HG03571 (cell line): ENCODE measurements at regions not wholly inside any gene's neighbourhood (a gene's known extent, or its start where the extent isn't known, plus 50 kb on each side); places are given as distances from the start of the nearest gene placed in this dataset.
"Not testable (repeated sequence)": the region's sequence is repeated elsewhere in the genome, so short reads cannot be mapped to it uniquely, and the experiment has no call there.

Source experiments
- ATAC-seq: cut with Tn5 transposase; IDR thresholded peaks from one replicate; pipeline ENCODE4 v1.9.1; 2021; ENCODE audit not compliant: unreplicated experiment

DNA sequence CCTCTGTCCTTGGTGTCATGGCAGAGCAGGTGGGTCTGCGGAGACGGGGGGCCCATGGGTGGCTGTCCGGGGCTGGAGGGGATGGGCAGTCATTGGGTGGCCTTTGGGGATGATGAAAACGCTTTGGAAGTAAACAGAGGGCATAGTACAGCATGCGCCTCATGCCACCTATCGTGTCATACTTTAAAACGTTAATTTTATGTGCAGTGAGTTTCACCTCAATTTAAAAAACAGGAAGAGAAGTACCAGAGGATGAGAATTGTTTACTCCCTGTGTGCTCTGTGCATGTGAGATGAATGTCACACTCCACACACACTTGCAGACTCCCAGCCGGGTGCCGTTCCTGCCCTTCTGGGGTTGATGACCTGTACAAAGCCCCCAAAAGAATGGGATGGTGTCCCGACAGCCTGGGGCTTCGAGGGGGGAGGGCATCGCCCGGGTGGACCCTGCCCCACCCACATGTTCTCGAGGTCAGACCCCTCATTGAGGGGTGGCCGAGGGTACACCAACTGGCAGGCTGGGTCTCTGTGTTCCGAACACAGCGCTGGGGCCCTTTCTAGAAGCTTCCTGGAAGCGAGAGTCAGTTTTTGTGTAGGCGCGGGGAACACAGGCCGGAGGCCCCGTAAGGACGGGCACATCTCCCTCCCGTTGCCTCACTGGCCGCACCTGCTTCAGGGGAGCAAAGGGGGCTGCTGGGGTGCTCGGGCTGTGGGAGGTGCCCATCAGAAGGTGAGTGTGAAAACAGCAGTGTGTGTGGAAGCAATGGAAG lies 153.2 kb downstream of the LAT start:
- ATAC-seq: not testable (repeated sequence)

DNA sequence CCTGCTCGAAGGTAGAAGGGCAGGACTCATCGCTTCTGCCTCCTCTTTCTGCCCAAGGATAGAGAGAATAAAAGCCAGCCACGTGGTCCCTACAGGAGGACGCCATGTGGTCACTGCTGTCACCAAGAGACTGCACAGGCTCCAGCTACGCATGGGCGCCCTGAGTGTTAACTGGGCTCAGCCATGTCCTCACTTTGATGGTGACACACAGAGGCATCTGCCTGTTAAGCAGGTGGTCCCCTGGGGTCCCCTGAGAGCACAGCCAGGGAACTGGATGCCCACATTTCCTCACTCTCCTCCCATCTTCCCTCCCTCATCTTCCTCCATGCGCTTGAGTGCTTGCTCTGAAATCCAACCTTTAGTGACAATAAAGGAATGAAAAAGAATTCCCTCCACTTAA lies 152.6 kb downstream of the LAT start:
- ATAC-seq: not testable (repeated sequence)

DNA sequence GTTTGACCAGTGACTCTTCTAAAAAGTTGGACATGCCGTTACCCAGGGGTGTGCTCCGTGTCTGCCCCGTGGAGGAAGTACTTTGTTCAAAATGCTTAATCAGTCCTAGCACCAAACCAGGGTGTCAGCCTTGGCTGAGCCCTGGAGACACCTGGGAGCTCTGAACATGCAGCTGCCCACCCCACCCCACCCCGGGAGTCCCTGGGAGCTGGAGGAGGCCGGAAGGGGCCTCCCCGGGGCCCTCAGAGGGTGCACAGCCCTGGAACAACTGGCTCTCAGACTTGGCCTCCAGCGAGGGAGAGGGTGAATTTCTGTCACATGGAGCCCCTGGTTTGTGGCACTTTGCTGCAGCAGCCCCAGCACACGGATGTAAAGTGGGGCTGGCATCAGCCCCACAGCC lies 152.1 kb downstream of the LAT start:
- not testable (repeated sequence) for ATAC-seq

DNA sequence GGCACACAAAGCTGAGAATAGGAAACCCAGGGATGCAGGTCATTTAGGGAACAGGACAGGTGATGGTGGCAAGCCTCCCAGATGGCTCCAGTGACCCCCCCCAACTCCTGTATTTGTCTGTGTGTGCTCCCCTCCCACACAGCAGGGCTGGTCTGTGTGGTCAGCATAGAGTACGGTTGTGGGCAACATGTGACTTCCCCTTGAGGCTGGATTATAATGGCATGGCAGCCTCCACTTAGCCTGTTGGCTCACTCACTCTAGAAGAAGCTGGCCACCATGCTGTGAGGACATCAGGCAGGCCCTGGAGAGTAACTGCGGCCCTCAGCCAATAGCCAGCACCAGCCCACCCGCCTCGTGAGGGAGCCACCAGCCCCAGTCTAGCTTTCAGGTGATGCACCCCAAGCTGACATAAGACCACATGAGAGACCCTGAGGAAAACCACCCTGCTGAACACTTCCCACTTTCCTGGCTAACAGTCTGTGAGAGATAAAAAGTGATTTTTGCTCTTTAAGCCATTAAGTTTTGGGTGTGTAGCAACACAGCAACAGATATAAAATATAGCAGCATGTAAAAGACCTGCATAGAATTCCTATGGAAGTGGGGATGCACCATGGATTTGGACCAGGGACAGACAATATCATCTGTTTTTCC lies 151.3 kb downstream of the LAT start:
- ATAC-seq: not testable (repeated sequence)

DNA sequence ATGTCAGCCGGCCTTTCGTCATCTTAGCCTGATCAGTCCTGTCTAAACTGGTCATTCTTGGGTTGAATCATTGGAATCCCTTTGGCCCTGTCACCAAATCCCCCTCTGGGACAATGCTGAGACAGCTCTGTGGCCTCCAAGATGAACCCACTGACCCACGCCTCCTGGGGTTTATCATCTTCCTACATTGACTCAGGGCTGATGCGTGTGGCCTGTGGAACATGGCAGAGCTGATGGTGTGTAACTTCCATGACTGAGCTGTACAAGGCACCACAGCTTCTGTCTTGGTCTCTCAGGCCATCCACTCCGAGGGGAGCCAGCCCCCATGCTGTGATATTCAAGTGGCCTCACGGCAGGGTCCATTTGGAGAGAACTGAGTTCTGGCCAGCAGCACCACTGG lies 150.2 kb downstream of the LAT start:
- not testable (repeated sequence) for ATAC-seq

DNA sequence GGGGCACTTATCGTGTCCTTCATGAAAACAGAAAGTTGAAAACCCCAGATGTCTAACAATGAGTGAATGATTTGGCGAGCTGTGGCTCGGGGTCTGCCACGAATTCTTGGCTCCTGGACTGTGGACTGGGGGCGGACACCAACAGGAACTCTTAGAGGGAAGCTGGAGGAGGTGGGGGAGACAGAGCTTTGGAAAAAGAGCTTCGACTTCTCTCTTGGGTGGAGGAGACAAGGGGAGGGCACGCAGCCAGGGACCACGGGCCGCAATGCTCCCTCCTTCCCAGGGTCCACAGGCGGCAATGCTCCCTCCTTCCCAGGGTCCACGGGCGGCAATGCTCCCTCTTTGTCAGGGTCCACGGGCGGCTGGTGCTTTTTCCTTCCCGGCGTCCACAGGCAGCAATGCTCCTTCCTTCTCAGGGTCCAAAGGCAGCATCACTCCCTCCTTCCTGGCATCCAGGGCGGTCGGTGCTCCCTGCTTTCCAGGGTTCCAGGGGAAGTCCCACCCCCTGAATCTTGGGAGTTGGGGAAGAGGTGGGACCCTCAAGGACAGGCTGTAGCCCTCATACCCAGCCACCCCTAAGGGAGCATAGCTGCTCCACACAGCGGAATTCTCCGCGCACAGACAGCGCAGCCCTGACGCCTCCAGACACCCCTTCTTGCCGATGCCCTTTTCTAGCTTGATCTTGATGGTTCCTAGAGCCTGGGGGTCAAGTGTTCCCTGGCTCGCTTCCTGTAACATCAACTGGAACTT lies 149.0 kb downstream of the LAT start:
- ATAC-seq: not testable (repeated sequence)

DNA sequence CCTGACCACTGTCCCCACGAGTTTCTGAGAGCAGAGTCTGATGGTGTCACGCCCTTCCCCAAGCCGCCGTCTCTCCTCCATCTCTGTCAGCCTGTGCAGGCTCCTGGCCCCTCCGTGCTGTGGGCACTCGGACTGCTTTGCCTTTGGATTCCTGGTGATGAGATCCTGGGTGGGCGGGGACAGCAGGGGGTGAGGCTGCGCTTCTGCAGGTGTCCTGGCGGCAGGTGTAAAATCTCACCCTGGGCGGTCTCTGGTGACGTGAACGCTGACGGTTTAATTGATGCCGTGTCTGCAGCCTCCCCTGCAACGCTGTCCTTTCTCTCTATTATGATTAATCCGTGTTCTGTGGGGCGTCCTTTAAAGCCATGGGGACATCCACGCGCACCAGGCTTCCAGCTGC lies 148.0 kb downstream of the LAT start:
- not testable (repeated sequence) for ATAC-seq

DNA sequence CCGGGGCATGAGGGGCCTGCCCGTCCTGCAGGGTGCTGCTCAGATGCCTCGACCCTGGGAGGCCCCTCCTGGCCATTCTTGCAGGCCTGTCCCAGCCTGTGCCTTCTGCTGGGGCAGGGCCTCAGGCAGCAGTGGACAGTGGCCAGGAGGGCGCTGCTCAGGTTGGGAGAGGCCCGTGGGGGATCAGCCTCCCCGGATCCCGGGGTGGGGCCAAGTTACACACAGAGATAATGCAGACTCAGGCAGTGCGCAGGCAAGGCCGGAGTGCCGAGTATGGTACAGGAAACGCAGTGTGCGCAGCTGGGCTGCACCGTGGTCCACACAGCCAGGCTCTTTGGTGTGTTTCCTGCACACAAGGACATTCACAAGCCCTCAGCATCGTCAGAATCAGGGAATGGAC lies 147.6 kb downstream of the LAT start:
- not testable (repeated sequence) for ATAC-seq

DNA sequence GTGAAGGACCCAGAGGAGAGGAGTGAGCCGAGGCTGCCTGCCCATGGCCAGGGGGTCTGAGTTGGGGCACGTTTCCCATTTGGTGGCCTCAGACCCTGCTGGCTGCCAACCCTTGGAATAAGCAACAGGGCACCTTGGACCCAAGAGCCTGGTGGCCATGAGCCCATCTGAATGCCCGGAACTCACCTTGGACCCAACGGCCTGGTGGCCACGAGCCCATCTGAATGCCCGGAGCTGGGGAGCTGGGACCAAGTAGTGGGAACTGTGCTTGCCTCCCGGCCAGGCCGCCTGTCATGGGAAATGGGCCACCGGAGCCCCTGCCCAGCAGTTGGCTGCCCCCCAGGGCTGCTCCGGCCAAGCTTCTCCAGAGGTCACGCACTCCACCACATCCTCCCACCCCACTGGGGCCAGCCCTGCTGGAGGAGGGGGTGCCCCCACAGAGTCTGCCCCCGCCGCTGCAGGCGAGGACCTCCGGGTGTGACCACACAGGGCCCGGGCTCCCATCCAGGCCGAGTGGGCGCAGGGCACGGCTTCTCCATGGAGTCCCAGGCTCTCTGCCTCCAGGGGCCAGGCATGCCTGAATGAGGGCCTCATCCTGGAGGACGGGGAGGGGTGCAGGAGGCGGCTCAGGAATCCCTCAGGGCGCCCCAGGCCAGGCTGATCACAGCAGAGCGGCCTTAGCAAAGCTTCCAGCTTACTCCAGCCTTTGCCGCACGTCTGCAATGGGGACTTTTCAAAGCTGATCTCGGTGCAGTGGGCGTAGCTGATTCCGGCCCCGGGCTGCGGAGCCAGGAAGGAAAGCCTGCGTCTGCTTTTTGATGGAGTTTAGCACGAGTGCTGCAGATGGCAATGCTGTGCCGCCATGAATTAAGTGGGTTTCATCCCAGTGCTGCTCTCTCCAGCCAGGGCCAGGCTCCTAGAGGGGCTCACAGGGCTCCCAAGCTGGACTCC lies 146.3 kb downstream of the LAT start:
- ATAC-seq: not testable (repeated sequence)

DNA sequence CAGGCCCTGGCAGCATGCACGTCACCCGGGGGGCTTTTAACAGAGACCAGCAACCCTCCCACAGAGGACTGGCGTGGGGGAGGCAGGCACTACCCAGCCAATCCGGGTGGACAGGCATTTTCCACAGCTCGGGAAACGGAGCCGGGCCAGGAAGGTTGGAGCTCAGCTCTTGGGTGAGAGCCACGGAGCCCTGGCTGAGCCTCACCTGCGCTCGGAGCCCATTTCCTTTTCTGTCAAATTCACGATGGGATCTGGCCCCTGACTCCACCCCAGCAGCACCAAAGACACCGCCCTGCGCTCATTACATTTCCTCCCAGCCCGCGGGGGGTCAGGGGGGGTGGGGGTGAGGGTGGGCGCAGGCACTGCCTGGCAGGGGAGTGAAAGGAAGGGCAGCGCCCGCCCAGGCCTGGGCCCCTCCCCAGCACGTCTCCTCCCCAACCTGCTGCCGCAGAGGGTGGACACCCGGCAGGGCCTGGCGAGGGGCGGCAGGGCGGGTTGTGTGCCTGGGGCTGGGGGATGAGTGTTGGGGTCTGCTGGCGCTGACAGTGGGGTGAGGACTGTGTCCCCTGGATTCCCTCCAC lies 145.4 kb downstream of the LAT start:
- ATAC-seq: not testable (repeated sequence)

DNA sequence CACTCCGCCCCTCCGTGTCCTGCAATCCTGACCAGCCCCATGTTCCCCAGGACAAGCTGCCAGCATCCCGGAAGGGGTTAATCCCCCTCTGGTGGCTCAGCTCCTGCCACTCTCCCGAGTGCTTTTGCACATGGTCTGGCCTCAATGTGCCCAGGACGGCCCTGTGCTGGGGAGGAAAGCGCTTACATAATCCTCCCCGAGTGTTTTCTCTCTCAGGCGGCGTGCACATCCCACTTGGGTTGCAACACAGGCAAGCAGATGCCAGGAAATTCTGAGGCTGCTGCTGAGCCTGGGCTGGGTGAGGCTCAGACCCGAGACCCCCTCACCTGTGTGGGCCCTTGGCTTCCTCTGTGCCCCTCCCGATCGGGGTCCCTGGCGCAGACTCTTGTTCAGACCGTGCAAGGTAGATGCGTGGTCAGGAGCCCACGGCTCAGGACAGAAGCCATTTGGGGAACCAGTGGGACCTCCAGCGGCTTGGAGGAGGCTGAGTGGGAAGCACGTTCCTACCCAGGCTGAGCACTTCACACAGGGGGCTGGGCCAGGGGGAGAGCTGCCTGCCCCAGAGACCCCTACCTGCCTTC lies 144.7 kb downstream of the LAT start:
- ATAC-seq: not testable (repeated sequence)

DNA sequence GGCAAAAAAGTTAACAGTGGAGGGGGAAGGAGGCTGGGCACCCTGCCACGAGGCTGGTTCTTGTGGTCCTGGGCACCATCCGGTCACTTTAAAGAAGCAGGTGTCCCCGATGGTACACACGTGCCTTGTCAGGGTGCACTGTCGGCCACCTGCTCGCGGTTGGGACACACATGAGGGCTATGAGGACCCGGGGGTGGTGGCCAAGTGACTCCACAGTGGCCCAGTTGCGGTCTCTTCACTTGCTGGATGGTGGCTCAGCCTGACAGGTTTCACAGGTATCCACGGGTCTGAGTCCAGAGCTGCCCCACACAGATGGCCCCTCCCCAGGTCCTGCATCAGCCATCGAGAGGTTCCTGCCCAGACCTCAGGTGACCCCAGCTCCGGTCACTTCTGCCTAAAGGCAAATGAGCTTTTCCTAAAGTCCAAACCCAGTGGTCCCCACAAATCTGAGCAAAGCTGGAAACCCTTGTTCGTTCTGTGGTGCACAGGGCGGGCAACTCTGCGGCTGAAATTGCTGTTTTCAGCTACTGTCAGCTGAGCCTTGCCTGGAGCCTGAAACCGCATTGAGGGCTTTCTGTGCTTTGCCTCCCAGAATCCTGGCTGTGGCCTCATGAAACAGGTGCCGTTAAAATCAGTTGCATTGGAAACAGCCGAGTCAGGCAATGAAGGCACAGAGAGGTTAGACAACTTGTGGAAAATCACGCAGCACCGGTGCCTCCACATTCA lies 144.0 kb downstream of the LAT start:
- not testable (repeated sequence) for ATAC-seq

DNA sequence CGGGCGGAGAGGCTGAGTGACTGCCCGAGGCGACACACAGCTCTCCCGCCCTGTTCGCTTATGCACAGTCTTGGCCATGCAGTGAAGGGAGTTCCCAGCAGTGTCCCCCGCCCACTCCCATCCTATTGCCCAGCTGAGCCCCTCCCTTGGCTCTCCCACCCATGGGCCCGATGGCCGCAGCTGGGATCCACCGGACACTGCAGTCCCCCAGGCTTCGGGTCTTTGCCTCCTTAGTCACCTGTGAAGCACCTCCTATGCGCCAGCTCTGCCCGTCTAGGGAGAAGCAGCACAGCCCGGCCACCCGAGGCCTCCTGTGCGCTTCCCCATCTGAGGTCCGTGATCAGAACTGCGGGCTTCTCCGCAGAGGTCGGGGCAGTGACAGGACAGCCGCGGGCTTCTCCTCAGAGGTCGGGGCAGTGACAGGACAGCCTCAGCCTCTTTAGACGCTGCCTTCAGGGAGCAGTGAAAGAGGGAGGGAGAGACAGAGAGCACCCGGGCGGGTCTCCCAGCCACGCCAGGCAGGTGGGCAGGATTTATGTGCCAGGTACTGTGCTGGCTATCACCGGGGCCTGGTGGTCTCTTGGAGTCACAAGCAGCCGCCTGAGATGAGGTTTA lies 143.1 kb downstream of the LAT start:
- ATAC-seq: not testable (repeated sequence)

DNA sequence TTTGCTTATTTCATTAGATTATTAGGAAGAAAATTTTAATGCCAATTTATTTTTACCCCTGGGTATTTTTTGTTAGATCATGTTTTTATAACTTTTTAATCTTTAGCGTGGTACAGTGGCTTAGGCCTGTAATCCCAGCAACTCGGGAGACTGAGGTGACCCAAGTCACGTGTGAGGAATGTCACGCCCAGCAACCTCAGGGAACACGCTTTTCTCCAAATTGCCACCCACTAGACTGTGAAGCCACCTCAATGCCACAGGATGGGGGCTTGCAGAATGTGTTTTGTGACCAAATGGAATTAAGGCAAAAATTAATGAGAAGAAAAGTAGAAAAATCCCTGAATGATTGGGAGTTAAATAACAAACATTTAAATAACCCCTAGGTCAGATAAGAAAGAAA lies 141.8 kb downstream of the LAT start:
- ATAC-seq: no peak

DNA sequence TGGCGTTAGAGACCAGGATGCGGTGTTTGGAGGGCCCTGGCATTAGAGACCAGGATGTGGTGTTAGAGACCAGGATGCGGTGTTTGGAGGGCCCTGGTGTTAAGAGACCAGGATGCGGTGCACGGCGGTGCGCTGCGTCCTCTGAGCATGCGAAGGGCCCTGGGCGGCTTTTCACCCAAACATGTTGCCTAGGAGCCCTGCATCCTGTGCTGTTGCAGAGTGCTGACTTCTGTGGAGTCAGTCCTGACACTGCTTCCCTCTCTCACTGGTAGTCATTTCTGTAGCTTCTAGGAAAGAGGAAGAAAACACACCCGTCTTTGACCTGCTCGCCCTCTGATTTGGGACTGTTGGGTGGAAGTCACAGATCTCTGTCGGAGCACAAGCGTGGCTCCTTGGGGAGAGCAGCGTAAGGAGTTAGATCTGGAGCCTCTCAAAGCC lies 141.2 kb downstream of the LAT start:
- ATAC-seq: no peak

DNA sequence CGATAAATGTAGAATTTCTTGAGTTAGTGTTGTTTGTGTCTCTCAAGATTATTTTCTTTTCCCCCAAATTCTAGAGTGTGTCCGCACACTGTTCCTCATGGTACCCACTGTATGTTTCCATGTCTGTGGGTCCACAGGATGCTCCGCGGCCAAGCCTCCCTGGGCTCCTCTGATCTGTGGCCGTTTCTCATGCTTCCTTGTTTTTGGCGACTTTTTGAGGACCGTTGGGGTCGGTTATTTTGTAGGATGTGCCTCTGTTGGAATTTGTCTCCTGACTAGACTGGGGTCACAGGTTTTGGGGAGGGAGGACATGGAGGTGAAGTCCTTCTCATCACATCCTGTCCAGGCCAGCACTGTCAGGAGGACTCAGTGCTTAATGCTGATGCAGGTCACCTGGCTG lies 140.0 kb downstream of the LAT start:
- ATAC-seq: no peak

DNA sequence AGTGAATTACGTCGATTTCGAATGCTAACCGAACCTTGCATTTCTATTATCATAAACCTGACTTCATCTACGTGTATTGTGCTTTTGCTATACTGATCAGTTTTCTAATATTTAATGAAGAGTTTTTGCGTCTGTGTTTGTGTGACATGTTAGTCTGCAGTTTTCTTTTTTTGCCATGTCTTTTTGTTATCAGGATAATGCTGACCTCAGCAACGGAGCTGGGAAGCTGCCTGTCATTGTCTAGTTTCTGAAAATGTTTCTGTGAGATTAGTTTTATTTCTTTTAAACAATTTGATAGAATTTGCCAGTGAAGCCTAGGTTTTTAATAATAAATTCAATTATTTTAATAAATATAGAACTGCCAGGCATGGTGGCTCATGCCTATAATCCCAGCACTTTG lies 139.3 kb downstream of the LAT start:
- ATAC-seq: not testable (repeated sequence)

DNA sequence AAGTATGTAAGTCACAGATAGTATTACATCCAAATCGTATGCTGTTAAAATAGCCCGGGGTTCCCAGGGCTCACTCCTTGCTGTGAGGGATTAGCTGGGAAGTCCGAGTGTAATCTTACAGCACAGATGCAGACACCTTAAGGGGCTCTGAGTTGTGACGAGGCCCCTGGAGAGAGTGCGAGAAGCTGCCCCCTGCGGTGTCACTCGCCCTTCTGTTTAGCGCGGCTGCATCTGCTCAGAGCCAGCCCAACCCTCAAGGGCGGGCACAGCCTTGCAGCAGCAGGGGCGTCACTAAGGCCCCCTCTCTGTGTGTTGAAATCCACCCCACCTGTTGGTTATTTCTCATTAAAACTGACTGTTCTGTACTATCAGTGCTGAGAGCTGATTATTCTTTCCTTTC lies 135.8 kb downstream of the LAT start:
- ATAC-seq: not testable (repeated sequence)
